HG03558 (cell line): ENCODE measurements at regions not wholly inside any gene's neighbourhood (a gene's known extent, or its start where the extent isn't known, plus 50 kb on each side); places are given as distances from the start of the nearest gene placed in this dataset.
A peak's percentile ranks its signal among the peaks of the same experiment; 100 is the strongest.

Source experiments
- ATAC-seq: cut with Tn5 transposase; IDR thresholded peaks from one replicate; pipeline ENCODE4 v1.9.1; 2021; ENCODE audit warnings: moderate number of reproducible peaks; ENCODE audit not compliant: unreplicated experiment; ENCODE audit errors: extremely low read depth

- no peak for ATAC-seq
Observed at GRCh38 chr9:73615557-73615956, 463.9 kb downstream of the ANXA1 start.

GRCh38 chr9:73617586-73617985 is 465.9 kb downstream of the ANXA1 start:
- ATAC-seq = no peak

- peak; percentile 47 for ATAC-seq
Observed at GRCh38 chr9:73640971-73641370, 489.3 kb downstream of the ANXA1 start.

GRCh38 chr9:73643379-73644013 is 491.8 kb downstream of the ANXA1 start:
- ATAC-seq = no peak

- no peak for ATAC-seq
Observed at GRCh38 chr9:73647560-73647959, 495.9 kb downstream of the ANXA1 start.

- ATAC-seq = no peak
Observed at GRCh38 chr9:73649552-73649951, 497.9 kb downstream of the ANXA1 start.

GRCh38 chr9:73655363-73655762 is 503.7 kb downstream of the ANXA1 start:
- no peak for ATAC-seq

- no peak for ATAC-seq
Observed at GRCh38 chr9:73655831-73656230, 504.2 kb downstream of the ANXA1 start.

GRCh38 chr9:73665253-73665652 is 513.6 kb downstream of the ANXA1 start:
- ATAC-seq = no peak

GRCh38 chr9:73667749-73668148 is 516.1 kb downstream of the ANXA1 start:
- no peak for ATAC-seq

GRCh38 chr9:73680831-73681230 is 529.2 kb downstream of the ANXA1 start:
- no peak for ATAC-seq

GRCh38 chr9:73682789-73683188 is 531.1 kb downstream of the ANXA1 start:
- ATAC-seq = no peak

GRCh38 chr9:73683862-73684591 is 532.4 kb downstream of the ANXA1 start:
- ATAC-seq = no peak

- ATAC-seq = no peak
Observed at GRCh38 chr9:73684601-73685000, 532.9 kb downstream of the ANXA1 start.

GRCh38 chr9:73685786-73686185 is 534.1 kb downstream of the ANXA1 start:
- no peak for ATAC-seq

- ATAC-seq = no peak
Observed at GRCh38 chr9:73689051-73689870, 537.6 kb downstream of the ANXA1 start.

- no peak for ATAC-seq
Observed at GRCh38 chr9:73701415-73702057, 549.9 kb downstream of the ANXA1 start.

- ATAC-seq = no peak
Observed at GRCh38 chr9:73714294-73714693, 562.6 kb downstream of the ANXA1 start.

GRCh38 chr9:73715591-73715990 is 563.9 kb downstream of the ANXA1 start:
- ATAC-seq = no peak

GRCh38 chr9:73719660-73720059 is 568.0 kb downstream of the ANXA1 start:
- ATAC-seq = no peak

- no peak for ATAC-seq
Observed at GRCh38 chr9:73720601-73721000, 568.9 kb downstream of the ANXA1 start.
